RWPE2 (cell line): ENCODE measurements at regions not wholly inside any gene's neighbourhood (a gene's known extent, or its start where the extent isn't known, plus 50 kb on each side); places are given as distances from the start of the nearest gene placed in this dataset.

ENCODE experiments used
- ATAC-seq: fragments of 200-7000 bp; cut with Tn5 transposase; 3 replicates; pipeline ENCODE4 v1.9.1; 2021; ENCODE audit warnings: low read depth
- DNase-seq: peaks from one replicate; pipeline ENCODE4 v3.0.0-alpha.2; 2020; ENCODE audit warnings: low spot score
- H3K27ac ChIP-seq: fragments of 450-650 bp; 2 replicates; pipeline ENCODE4 v1.5.1; 2017; ENCODE audit warnings: mild to moderate bottlenecking; ENCODE audit not compliant: poor library complexity, severe bottlenecking
- H3K27me3 ChIP-seq: fragments of 250-450 bp; sonication (Bioruptor Pico); 2 replicates; pipeline ENCODE4 v1.5.1; 2021; ENCODE audit warnings: mild to moderate bottlenecking, moderate library complexity; ENCODE audit not compliant: insufficient read depth, poor library complexity, severe bottlenecking
- H3K36me3 ChIP-seq: fragments of 250-450 bp; sonication (Bioruptor Pico); 2 replicates; pipeline ENCODE4 v1.5.1; 2020; ENCODE audit warnings: low read depth, mild to moderate bottlenecking, moderate library complexity
- H3K4me1 ChIP-seq: fragments of 250-450 bp; sonication (Bioruptor Pico); 2 replicates; pipeline ENCODE4 v1.5.1; 2021; ENCODE audit warnings: mild to moderate bottlenecking, moderate library complexity; ENCODE audit not compliant: insufficient read depth, poor library complexity, severe bottlenecking
- H3K4me3 ChIP-seq: fragments of 250-450 bp; sonication (Bioruptor Pico); 2 replicates; pipeline ENCODE4 v1.5.1; 2021; ENCODE audit warnings: mild to moderate bottlenecking, moderate library complexity; ENCODE audit not compliant: severe bottlenecking
- H3K9me3 ChIP-seq: fragments of 250-450 bp; sonication (Bioruptor Pico); 2 replicates; pipeline ENCODE4 v1.5.1; 2021; ENCODE audit warnings: mild to moderate bottlenecking, moderate library complexity; ENCODE audit not compliant: severe bottlenecking
- TF ChIP-seq, protein P1 (sequence below): fragments of 450-650 bp; IDR thresholded peaks from one replicate; pipeline ENCODE4 v1.5.1; 2017; ENCODE audit warnings: mild to moderate bottlenecking, moderate library complexity; ENCODE audit not compliant: poor library complexity, severe bottlenecking

DNA sequence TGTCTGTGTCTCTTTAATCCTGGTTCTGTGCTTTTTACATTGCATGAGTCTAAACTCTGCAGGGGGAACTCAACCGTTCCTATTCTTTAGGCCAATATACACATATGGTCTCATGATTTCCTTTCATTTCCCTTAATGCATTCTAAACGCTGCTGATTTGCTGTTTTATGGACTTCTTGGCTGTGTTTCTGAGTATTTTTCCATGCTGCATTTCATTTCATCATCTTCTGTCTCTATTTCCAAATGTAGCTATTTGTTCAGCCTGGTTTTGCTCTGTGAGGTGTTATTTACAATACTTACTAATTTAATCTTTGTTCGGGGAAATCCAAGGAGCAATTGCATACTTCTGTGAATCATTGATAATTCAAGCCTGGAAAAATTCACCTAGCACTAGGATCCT, 897.2 kb downstream of the TSN start:
- no peaks in the 10 kb centered on the region for H3K4me1 ChIP-seq
- no peak overlapping the region for H3K27ac ChIP-seq
- TF ChIP-seq, protein P1, sequence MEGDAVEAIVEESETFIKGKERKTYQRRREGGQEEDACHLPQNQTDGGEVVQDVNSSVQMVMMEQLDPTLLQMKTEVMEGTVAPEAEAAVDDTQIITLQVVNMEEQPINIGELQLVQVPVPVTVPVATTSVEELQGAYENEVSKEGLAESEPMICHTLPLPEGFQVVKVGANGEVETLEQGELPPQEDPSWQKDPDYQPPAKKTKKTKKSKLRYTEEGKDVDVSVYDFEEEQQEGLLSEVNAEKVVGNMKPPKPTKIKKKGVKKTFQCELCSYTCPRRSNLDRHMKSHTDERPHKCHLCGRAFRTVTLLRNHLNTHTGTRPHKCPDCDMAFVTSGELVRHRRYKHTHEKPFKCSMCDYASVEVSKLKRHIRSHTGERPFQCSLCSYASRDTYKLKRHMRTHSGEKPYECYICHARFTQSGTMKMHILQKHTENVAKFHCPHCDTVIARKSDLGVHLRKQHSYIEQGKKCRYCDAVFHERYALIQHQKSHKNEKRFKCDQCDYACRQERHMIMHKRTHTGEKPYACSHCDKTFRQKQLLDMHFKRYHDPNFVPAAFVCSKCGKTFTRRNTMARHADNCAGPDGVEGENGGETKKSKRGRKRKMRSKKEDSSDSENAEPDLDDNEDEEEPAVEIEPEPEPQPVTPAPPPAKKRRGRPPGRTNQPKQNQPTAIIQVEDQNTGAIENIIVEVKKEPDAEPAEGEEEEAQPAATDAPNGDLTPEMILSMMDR = no peak
- no peaks in the 10 kb centered on the region for H3K36me3 ChIP-seq
- no peaks in the 10 kb centered on the region for H3K9me3 ChIP-seq
- DNase-seq (no peak), ATAC-seq (no peak)
- H3K27me3 ChIP-seq = peaks cover 3% of the 10 kb centered on the region
- H3K4me3 ChIP-seq = no peak overlapping the region

DNA sequence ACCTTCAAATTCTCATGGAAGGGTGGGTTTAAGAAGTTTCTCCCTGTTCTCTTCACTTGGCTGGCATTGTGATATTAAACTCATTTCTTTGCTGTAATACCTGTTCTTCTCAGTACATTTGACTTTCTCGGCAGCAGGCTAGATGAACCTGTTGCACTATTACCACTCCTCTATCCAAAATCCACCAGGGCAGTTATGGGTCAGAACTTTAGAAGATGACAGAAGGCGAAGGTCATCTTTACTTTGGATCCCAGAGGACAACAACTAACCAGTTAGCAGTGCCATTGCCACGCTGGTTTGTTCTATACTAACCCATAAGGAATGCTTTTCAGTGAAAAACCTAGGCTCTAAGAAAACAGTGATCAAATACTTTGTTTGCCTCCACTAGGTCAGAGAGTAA, 901.0 kb downstream of the TSN start:
- Histone ChIP-seq H3K4me3 (no peak overlapping the region), H3K4me1 (no peaks in the 10 kb centered on the region), H3K36me3 (no peaks in the 10 kb centered on the region), H3K27ac (no peak overlapping the region), H3K9me3 (no peaks in the 10 kb centered on the region), H3K27me3 (peaks cover 39% of the 10 kb centered on the region)
- TF ChIP-seq, protein P1 = no peak
- DNase-seq (no peak), ATAC-seq (no peak)

DNA sequence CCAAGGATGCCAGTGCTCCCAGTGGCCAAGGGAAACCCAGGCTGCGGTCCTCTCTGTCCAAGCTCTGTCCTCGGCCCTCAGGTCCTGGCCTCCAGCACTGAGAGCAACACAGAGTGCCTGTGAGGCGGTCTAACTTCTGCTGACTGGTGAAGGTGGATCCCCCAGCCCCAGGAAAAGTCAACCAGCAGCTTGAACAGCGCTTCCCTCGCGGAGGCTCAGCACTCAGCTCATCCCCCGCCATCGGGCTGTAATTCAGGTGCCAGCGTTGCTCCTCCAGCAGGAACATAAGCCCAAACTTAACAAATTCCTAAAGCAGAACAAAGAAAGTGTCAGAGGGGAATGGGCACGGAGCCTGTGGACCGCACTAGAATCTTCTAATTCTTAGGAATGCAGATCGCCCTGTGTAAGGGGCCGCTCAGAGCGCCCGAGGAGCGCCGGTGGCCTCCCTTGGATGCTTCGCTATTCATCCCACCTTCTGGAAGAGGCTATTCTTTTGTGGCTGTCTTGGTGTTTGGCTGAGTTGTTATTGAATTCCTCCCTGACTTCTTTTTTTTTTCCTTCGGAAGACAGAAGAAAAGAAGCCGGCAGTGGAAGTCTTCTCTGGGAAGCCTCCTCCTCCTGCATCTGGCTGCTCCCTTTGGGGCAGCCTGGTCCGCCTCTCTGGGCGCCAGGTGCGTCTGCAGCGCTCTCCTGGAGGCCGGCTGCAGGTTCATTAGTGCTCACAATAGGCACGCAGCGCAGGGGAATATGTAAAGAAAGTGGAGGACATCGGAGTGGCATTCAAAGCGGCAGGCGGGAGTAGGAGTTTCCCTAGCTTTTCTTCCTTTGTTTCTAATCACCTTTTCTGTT, 905.6 kb downstream of the TSN start:
- peak; percentile 77 for ATAC-seq
- Histone ChIP-seq H3K4me1 (no peaks in the 10 kb centered on the region), H3K4me3 (no peak overlapping the region), H3K27ac (no peak overlapping the region), H3K27me3 (peaks cover 54% of the 10 kb centered on the region), H3K36me3 (no peaks in the 10 kb centered on the region), H3K9me3 (no peaks in the 10 kb centered on the region)
- DNase-seq = no peak
- TF ChIP-seq, protein P1 = no peak

- Histone ChIP-seq H3K36me3 (no peaks in the 10 kb centered on the region), H3K27me3 (peaks cover 43% of the 10 kb centered on the region), H3K27ac (no peak overlapping the region), H3K4me1 (no peaks in the 10 kb centered on the region), H3K4me3 (no peak overlapping the region), H3K9me3 (no peaks in the 10 kb centered on the region)
- no peak for ATAC-seq
- DNase-seq = no peak
- TF ChIP-seq, protein P1 = no peak
Observed at GRCh38 chr2:122663620-122664019, 908.2 kb downstream of the TSN start.

DNA sequence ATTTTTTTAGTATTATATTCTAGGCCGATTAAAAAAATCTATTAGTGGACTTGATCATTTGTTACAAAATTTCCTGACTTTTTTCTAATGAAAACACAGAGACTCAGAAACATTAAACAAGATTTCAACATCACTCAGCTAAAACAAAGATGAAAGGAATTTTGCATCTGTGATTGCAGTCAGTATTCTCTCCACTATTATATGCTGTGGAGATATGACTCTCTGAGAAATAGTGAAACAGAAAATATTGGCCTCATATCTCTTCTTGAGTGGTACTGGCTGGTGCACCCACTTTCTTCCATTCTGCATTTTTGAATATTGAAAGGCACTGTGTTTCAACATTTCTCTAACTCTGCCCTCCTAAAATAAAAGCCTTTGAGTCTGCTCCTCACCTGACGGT, 914.2 kb downstream of the TSN start:
- H3K36me3 ChIP-seq = no peaks in the 10 kb centered on the region
- no peaks in the 10 kb centered on the region for H3K4me1 ChIP-seq
- ATAC-seq (no peak), DNase-seq (no peak)
- no peak overlapping the region for H3K4me3 ChIP-seq
- TF ChIP-seq, protein P1 = no peak
- H3K27me3 ChIP-seq = no peaks in the 10 kb centered on the region
- H3K27ac ChIP-seq = no peak overlapping the region
- H3K9me3 ChIP-seq = no peaks in the 10 kb centered on the region
